ENCODE measurements at regions not wholly inside any gene's neighbourhood (a gene's known extent, or its start where the extent isn't known, plus 50 kb on each side); places are given as distances from the start of the nearest gene placed in this dataset.
A peak's percentile ranks its signal among the peaks of the same experiment; 100 is the strongest.
"Not testable (repeated sequence)": the region's sequence is repeated elsewhere in the genome, so short reads cannot be mapped to it uniquely, and the experiment has no call there.

DNA sequence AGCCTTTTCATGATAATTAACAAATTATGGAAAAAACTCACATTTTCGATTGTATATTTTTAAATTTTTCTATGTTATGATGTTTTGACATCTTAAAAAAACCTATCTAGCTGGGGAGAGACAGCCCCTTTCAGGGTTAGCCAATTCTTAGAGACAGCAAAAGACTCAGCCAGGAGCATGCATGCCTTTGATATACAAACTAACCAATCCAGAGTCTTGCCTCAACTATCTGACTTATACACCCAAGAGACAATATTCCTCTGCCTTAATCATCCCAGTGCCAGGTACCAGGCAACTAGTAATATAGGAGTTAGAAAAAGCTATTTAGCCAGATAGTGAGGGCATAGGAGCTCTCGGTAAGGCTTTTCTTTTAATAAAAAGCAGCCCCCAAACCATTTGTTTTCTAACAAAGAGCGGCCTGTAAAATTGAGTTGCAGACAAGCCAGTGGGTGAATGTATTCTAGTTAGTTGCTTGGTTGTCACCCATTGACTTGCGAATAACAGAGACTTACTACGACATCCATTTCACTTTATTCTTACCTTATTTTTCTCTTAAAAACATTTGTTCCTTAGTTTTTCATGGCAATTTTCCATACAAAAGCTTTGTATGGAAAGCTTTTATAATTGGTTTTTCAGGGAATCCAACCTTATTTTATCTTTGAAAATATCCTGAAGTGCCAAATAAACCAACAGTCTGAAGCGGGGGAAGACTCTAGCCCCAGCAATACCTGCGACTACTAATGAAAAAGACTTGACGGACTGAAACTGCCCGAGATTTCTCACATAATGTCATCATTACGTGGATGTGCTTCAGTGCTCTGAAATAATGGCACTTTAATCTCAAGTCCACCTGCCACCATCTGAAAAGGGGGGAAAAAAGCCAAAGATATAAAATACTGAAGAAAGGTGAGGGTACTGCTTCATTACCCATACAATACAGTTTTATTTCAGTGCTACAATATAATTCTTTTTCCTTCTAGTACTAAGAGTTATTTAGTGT is 64.6 kb upstream of the ATP2C1 start:
- in situ Hi-C loops (cut with MboI; ENCODE audit: low sequenced_read_pairs): no loop called here
- DNase-seq (ENCODE audit: low spot score in 2 of 2): no peak
- H3K9me3 ChIP-seq: no peaks in the 10 kb centered on the region; the same call in 1 of the 2 replicates
- H3K36me3 ChIP-seq (replicated peaks): no peaks in the 10 kb centered on the region
- H3K4me1 ChIP-seq: peaks cover 5% of the 10 kb centered on the region; the same call in 1 of the 2 replicates
- no peak overlapping the region for H3K4me3 ChIP-seq
- H3K27me3 ChIP-seq (ENCODE audit: low read depth): no peaks in the 10 kb centered on the region

DNA sequence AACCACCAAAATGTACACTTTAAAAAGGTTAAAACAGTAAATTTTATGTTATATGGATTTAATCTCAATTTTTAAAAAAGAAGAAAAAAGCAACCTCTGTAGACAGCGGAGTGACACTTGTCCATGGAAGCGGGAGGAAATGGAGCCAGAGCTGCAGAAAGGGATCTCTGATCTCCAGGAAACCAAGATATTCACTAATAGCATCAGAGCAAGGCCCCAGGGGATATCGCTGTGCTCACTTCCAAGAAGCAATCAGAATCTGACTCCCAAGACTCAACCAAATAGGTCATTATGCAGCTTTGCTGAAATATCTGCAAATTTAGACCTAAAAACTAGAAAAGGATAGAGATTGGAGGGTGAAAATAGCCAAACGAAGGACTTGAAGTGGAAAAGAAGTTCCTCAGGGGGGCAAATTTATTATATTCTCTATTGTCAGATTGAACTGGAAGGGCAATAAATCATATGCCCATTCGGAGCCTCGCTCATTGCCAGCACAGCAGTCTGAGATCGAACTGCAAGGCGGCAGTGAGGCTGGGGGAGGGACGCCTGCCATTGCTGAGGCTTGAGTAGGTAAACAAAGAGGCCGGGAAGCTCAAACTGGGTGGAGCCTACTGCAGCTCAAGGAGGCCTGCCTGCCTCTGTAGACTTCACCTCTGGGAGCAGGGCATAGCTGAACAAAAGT is 62.0 kb upstream of the ATP2C1 start:
- H3K9me3 ChIP-seq: no peaks in the 10 kb centered on the region; the same call in 1 of the 2 replicates
- no peak overlapping the region for H3K4me3 ChIP-seq
- DNase-seq (ENCODE audit: low spot score in 2 of 2): peak in 1 of 2 experiments; percentile 40
- peaks cover 3% of the 10 kb centered on the region; the same call in 1 of the 2 replicates for H3K4me1 ChIP-seq
- H3K36me3 ChIP-seq (replicated peaks): no peaks in the 10 kb centered on the region
- H3K27me3 ChIP-seq (ENCODE audit: low read depth): no peaks in the 10 kb centered on the region
- in situ Hi-C loops (cut with MboI; ENCODE audit: low sequenced_read_pairs): no loop called here

DNA sequence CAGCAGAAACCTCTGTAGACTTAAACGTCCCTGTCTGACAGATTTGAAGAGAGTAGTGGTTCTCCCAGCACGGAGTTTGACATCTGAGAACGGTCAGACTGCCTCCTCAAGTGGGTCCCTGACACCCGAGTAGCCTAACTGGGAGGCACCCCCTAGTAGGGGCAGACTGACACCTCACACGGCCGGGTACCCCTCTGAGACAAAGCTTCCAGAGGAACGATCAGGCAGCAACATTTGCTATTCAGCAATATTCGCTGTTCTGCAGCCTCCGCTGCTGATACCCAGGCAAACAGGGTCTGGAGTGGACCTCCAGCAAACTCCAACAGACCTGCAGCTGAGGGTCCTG is 61.5 kb upstream of the ATP2C1 start:
- H3K4me1 ChIP-seq; H3K36me3 ChIP-seq (replicated peaks); H3K9me3 ChIP-seq; H3K4me3 ChIP-seq; in situ Hi-C loops (cut with MboI; ENCODE audit: low sequenced_read_pairs); DNase-seq (ENCODE audit: low spot score in 2 of 2); H3K27me3 ChIP-seq (ENCODE audit: low read depth): not testable (repeated sequence)

DNA sequence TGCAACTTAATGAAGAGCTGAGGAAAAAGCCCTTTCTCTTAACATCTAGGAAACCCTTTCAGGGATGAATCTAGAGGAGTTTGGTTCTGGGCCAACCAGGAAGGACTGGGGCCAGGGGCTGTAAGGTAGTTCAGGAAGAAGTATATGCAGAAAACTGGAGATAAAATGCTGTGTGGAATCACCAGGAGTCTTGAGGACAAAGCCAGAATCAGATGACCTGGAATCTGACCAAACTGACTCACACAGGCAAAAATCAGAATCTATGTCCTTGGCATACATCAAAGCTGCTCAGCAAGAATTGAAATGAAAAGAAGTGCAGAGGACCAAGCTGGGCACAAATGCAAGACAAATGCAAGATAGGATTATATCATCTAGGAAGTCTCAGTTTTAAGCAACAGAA is 59.4 kb upstream of the ATP2C1 start:
- Histone ChIP-seq H3K9me3 (no peaks in the 10 kb centered on the region; the same call in 1 of the 2 replicates), H3K4me1 (peaks cover 3% of the 10 kb centered on the region; the same call in 1 of the 2 replicates), H3K27me3 (ENCODE audit: low read depth) (no peaks in the 10 kb centered on the region), H3K4me3 (no peak overlapping the region), H3K36me3 (replicated peaks) (no peaks in the 10 kb centered on the region)
- in situ Hi-C loops (cut with MboI; ENCODE audit: low sequenced_read_pairs): no loop called here
- no peak for DNase-seq (ENCODE audit: low spot score in 2 of 2)

DNA sequence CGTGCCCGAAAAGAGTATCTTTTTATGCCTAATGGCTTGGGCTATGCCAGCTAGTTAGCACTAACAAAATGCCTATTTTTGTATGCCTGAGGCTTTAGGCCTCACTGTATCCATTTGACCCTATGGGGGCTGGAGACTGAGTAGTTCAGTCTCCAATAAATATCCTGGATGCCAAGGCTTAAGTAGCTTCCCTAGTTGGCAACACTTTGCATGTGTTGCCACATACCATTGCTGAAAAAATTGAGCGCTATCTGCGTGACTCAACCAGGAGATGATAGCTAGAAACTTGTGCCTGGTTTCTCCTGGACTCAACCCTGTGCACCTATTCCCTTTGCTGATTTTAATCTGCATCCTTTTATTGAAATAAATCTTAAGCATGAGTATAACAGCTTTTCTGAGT is 58.4 kb upstream of the ATP2C1 start:
- in situ Hi-C loops (cut with MboI; ENCODE audit: low sequenced_read_pairs): no loop called here
- no peak for DNase-seq (ENCODE audit: low spot score in 2 of 2)
- no peaks in the 10 kb centered on the region; the same call in 1 of the 2 replicates for H3K9me3 ChIP-seq
- H3K27me3 ChIP-seq (ENCODE audit: low read depth): no peaks in the 10 kb centered on the region
- H3K36me3 ChIP-seq (replicated peaks): no peaks in the 10 kb centered on the region
- peaks cover 3% of the 10 kb centered on the region; the same call in 1 of the 2 replicates for H3K4me1 ChIP-seq
- H3K4me3 ChIP-seq: no peak overlapping the region

DNA sequence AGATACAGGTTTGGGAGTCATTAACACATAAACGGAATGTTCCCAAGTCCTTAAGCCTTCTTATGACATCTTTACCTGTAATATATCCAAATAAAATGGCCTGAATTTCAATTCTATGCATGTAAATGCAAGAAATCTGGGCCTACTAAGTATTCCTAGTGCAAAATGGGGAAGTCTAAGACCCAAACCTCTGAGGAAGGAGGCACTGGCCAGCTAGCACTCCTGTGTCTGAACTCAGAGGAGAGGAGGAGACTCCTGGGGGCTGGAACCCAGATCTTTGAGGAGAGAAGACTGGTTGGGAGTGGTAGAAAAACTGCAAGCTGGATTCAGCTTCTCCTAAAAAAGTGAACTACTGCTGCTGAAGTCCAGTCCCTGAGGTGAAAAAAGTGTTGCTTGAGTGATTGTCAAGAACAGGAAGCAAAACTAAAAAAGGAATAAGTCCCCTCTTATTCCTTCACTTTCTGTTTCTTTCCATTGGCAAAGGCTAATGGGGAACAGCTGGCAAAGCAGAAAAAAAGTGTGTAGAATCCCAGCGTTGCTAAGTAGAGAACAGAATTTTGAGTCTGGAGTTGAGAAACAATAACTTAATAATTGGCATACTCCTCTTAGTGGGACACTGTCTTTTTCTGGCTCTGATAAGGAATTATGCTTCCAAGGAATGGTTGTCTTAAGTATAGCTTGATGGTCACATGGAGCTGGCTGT is 54.8 kb upstream of the ATP2C1 start:
- in situ Hi-C loops (cut with MboI; ENCODE audit: low sequenced_read_pairs): no loop called here
- Histone ChIP-seq H3K4me1 (no peaks in the 10 kb centered on the region), H3K27me3 (ENCODE audit: low read depth) (no peaks in the 10 kb centered on the region), H3K9me3 (no peaks in the 10 kb centered on the region), H3K4me3 (no peak overlapping the region), H3K36me3 (replicated peaks) (no peaks in the 10 kb centered on the region)
- DNase-seq (ENCODE audit: low spot score in 2 of 2): no peak

DNA sequence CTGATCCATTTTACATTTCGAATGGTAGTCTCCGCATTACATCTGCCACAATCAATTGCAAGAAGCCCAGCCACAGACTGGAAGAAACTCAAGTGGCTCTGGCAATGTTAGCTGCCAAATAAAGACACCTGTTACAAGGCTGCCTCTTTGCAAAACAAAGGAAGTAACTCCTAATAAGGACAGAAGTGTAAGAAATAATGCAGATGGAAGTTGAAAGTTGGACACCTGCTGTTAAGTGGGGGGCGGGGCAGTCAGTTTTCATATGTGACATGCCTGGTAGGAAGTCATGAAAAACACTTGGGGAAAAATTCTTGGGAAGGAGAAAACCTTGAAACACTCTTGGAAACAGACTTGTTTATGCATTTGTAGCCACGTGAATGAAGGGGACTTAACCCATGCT is 54.1 kb upstream of the ATP2C1 start:
- peak in 1 of 2 experiments; percentile 26 for DNase-seq (ENCODE audit: low spot score in 2 of 2)
- no peaks in the 10 kb centered on the region for H3K4me1 ChIP-seq

DNA sequence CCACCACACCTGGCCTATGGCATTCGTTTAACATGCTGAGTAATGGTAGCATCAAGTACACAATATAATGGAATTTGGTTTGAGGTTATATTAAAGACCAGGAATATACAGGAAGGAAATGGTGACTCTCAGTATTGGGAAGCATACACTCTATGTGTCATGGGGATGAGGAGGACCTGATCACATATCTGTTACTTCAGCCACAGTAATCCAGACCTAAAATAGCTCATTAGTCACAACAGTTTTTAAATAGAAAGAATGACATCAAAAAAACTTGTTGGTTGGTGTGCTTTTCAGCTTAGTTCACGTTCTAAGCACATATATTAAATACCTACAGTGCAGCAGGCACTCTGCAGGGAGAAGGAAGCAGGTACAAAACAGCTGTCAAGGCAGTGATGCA is 52.5 kb upstream of the ATP2C1 start:
- in situ Hi-C loops (cut with MboI; ENCODE audit: low sequenced_read_pairs): no loop called here
- DNase-seq (ENCODE audit: low spot score in 2 of 2): no peak
- no peaks in the 10 kb centered on the region for H3K4me1 ChIP-seq

More for the DNA sequence above, 54.1 kb upstream of the ATP2C1 start:
- H3K9me3 ChIP-seq: no peaks in the 10 kb centered on the region
- no peaks in the 10 kb centered on the region for H3K27me3 ChIP-seq (ENCODE audit: low read depth)
- in situ Hi-C loops (cut with MboI; ENCODE audit: low sequenced_read_pairs): no loop called here
- H3K4me3 ChIP-seq: no peak overlapping the region
- H3K36me3 ChIP-seq (replicated peaks): no peaks in the 10 kb centered on the region

DNA sequence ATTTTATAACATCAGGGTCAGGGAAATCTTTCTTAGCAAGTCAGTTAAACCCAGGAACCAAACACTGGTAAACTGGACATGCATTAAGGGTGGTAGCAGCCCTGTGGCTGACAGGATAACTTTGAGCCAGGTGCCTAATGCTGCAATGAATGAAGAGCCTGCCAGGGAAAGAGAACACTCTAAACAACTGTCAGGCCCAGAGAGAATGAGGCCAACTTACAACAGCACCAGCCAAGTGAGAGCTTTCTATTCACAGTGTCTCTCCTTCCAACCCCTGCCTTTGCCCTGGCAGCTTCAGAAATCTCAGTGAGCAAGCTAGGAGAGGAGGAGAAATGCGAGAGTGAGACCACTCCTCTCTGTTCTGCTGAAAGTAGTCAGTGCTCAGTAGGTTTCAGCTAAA is 50.4 kb upstream of the ATP2C1 start:
- in situ Hi-C loops (cut with MboI; ENCODE audit: low sequenced_read_pairs): no loop called here
- no peaks in the 10 kb centered on the region for H3K27me3 ChIP-seq (ENCODE audit: low read depth)
- H3K4me1 ChIP-seq: no peaks in the 10 kb centered on the region
- no peaks in the 10 kb centered on the region for H3K36me3 ChIP-seq (replicated peaks)
- DNase-seq (ENCODE audit: low spot score in 2 of 2): no peak
- no peaks in the 10 kb centered on the region for H3K9me3 ChIP-seq
- no peak overlapping the region for H3K4me3 ChIP-seq

More for the DNA sequence above, 52.5 kb upstream of the ATP2C1 start:
- no peaks in the 10 kb centered on the region for H3K36me3 ChIP-seq (replicated peaks)
- no peak overlapping the region for H3K4me3 ChIP-seq
- no peaks in the 10 kb centered on the region for H3K27me3 ChIP-seq (ENCODE audit: low read depth)
- H3K9me3 ChIP-seq: no peaks in the 10 kb centered on the region
